Upper lobe of left lung (tissue), 6 donors: ENCODE measurements at regions not wholly inside any gene's neighbourhood (a gene's known extent, or its start where the extent isn't known, plus 50 kb on each side); places are given as distances from the start of the nearest gene placed in this dataset.
A peak's percentile ranks its signal among the peaks of the same experiment; 100 is the strongest.

Experiments
- ATAC-seq, 2 donors: fragments of 200-7000 bp; cut with Tn5 transposase; one replicate each; pipeline ENCODE4 v1.9.1; 2022; ENCODE audit warnings: mild to moderate bottlenecking in 2 of 2, moderate library complexity in 2 of 2; ENCODE audit not compliant: low FRiP score in 2 of 2
- DNase-seq, 2 donors: peaks; one replicate each; pipeline ENCODE4 v3.0.0-alpha.2; 2019 to 2020
- H3K27ac ChIP-seq, 4 donors: fragments of 200-600 bp; sonication (generic); one replicate each; pipeline ENCODE4 v1.5.1; 2016 to 2019
- H3K27me3 ChIP-seq, 4 donors: fragments of 200-600 bp; sonication (generic); one replicate each; pipeline ENCODE4 v1.5.1; 2017 to 2019
- H3K36me3 ChIP-seq, 4 donors: fragments of 200-600 bp; sonication (generic); one replicate each; pipeline ENCODE4 v1.5.1; 2016 to 2019
- H3K4me1 ChIP-seq, 4 donors: fragments of 200-600 bp; sonication (generic); one replicate each; pipeline ENCODE4 v1.5.1; 2018 to 2019
- H3K4me3 ChIP-seq, 4 donors: fragments of 200-600 bp; sonication (generic); one replicate each; pipeline ENCODE4 v1.5.1; 2017 to 2019; ENCODE audit warnings: mild to moderate bottlenecking in 2 of 4, moderate library complexity in 1 of 4
- H3K9me3 ChIP-seq, 4 donors: fragments of 200-600 bp; sonication (generic); one replicate each; pipeline ENCODE4 v1.5.1; 2018 to 2019
- EP300 ChIP-seq, 4 donors: sonication (generic); formaldehyde crosslinking; IDR thresholded peaks; one replicate each; pipeline ENCODE4 v1.5.1; 2017; ENCODE audit warnings: antibody characterized with exemption in 4 of 4, control low read depth in 2 of 4
- POLR2A ChIP-seq, 4 donors: fragments of 450-650 bp; IDR thresholded peaks; one replicate each; pipeline ENCODE4 v1.5.1; 2016 to 2017; ENCODE audit warnings: antibody characterized with exemption in 4 of 4, mild to moderate bottlenecking in 2 of 4
- POLR2AphosphoS5 ChIP-seq, 2 donors: sonication (generic); formaldehyde crosslinking; IDR thresholded peaks; one replicate each; pipeline ENCODE4 v1.5.1; 2017; ENCODE audit warnings: antibody characterized with exemption in 2 of 2
- WGBS, 2 donors: methylation state at CpG; one replicate each; pipeline ENCODE4 v1.1.5; 2017 to 2018; 5-methylcytosine and 5-hydroxymethylcytosine counted together
- TF ChIP-seq, protein P1 (sequence below), 6 experiments: fragments of 450-650 bp in 4 of 6; fragments of 200-600 bp in 2 of 6; sonication (generic) in 2 of 6; IDR thresholded peaks; one replicate each; pipeline ENCODE4 v1.5.1; 2016 to 2019; ENCODE audit warnings: antibody characterized with exemption in 6 of 6
- donor health status: DM: no; HTN: no; CAD: no; lungs with moderate emphysema.
- donor health status: DM: no; HTN: yes; CAD: no; lungs with severe emphysema.

GRCh38 chr6:140434761-140435160, 1060.3 kb upstream of the CITED2 start:
- Histone ChIP-seq H3K9me3 (peaks cover 0 to 6% (median 0%) of the 10 kb centered on the region in 4 donors), H3K4me1 (no peaks in the 10 kb centered on the region), H3K4me3 (no peak overlapping the region), H3K27ac (no peak overlapping the region), H3K27me3 (no peaks in the 10 kb centered on the region), H3K36me3 (no peaks in the 10 kb centered on the region)
- ATAC-seq (no peak), DNase-seq (no peak)
- TF ChIP-seq POLR2A (IDR thresholded peaks at IDR 0.05) = no peak

GRCh38 chr6:140433072-140433471, 1058.6 kb upstream of the CITED2 start:
- Histone ChIP-seq H3K9me3 (peaks cover 0 to 6% (median 0%) of the 10 kb centered on the region in 4 donors), H3K4me1 (no peaks in the 10 kb centered on the region), H3K36me3 (no peaks in the 10 kb centered on the region), H3K4me3 (no peak overlapping the region), H3K27me3 (no peaks in the 10 kb centered on the region), H3K27ac (no peak overlapping the region)
- ATAC-seq = no peak
- TF ChIP-seq POLR2A (IDR thresholded peaks at IDR 0.05) = no peak
- no peak for DNase-seq
- 87% methylated on average over 4 of the region's 4 CpGs for WGBS, 2 donors

GRCh38 chr6:140427842-140428241, 1053.4 kb upstream of the CITED2 start:
- Histone ChIP-seq H3K4me1 (no peaks in the 10 kb centered on the region), H3K4me3 (no peak overlapping the region), H3K36me3 (no peaks in the 10 kb centered on the region), H3K27ac (no peak overlapping the region), H3K27me3 (no peaks in the 10 kb centered on the region), H3K9me3 (no peaks in the 10 kb centered on the region)
- TF ChIP-seq, protein P1, sequence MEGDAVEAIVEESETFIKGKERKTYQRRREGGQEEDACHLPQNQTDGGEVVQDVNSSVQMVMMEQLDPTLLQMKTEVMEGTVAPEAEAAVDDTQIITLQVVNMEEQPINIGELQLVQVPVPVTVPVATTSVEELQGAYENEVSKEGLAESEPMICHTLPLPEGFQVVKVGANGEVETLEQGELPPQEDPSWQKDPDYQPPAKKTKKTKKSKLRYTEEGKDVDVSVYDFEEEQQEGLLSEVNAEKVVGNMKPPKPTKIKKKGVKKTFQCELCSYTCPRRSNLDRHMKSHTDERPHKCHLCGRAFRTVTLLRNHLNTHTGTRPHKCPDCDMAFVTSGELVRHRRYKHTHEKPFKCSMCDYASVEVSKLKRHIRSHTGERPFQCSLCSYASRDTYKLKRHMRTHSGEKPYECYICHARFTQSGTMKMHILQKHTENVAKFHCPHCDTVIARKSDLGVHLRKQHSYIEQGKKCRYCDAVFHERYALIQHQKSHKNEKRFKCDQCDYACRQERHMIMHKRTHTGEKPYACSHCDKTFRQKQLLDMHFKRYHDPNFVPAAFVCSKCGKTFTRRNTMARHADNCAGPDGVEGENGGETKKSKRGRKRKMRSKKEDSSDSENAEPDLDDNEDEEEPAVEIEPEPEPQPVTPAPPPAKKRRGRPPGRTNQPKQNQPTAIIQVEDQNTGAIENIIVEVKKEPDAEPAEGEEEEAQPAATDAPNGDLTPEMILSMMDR (IDR thresholded peaks at IDR 0.05) = no peak
- no peak for TF ChIP-seq POLR2AphosphoS5 (IDR thresholded peaks at IDR 0.05)
- TF ChIP-seq EP300 (IDR thresholded peaks at IDR 0.05) = no peak
- TF ChIP-seq POLR2A (IDR thresholded peaks at IDR 0.05) = no peak
- ATAC-seq (no peak), DNase-seq (no peak)
- WGBS, 2 donors = 73 to 79% methylated on average over 2 of the region's 2 CpGs

DNA sequence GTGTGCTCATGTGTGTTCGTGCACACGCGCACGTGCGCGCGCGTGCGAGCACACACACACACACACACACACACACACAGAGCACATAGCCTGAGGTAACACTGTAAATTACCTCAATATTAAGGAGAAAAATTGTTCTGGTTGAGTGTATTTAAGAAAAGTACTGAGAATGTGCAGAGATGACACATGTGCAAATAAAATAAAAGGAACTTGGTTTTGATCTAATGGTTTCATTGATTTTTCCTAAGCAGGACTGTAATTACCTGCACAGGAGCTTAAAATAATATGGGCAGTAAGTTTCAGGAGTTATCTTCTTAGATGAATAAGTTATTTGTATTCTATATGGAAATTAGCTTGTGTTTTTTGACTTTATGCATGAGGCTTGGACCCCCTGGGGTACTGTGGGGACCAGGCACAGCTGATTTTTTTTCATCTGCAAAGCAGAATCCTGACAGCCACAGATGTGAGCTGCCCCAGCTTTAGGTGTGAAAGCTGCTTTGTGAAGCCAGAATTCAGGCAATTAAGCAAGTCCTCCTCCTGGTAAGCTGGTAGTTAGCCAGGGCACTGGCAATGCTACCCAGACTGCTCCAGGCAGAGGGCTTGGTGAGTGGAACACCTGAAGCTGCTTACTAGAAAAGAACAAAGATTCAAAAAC, 1040.6 kb upstream of the CITED2 start:
- ATAC-seq = no peak

GRCh38 chr6:140403020-140403419, 1028.6 kb upstream of the CITED2 start:
- Histone ChIP-seq H3K4me1 (no peaks in the 10 kb centered on the region), H3K4me3 (no peak overlapping the region), H3K27ac (no peak overlapping the region), H3K36me3 (no peaks in the 10 kb centered on the region), H3K9me3 (peaks cover 0 to 6% (median 3%) of the 10 kb centered on the region in 4 donors), H3K27me3 (no peaks in the 10 kb centered on the region)
- DNase-seq = no peak
- no peak for TF ChIP-seq POLR2AphosphoS5 (IDR thresholded peaks at IDR 0.05)
- no peak for TF ChIP-seq EP300 (IDR thresholded peaks at IDR 0.05)
- TF ChIP-seq POLR2A (IDR thresholded peaks at IDR 0.05) = no peak
- TF ChIP-seq, protein P1 (IDR thresholded peaks at IDR 0.05) = no peak
- no peak for ATAC-seq

More for the DNA sequence above, 1040.6 kb upstream of the CITED2 start:
- no peaks in the 10 kb centered on the region for H3K27me3 ChIP-seq
- no peak overlapping the region for H3K4me3 ChIP-seq
- peaks cover 0 to 4% (median under 1%) of the 10 kb centered on the region in 4 donors for H3K9me3 ChIP-seq
- no peaks in the 10 kb centered on the region for H3K36me3 ChIP-seq
- no peak overlapping the region for H3K27ac ChIP-seq
- DNase-seq = peak in 1 of 2 donors; percentile 24
- H3K4me1 ChIP-seq = no peaks in the 10 kb centered on the region
- WGBS, 2 donors = 93 to 95% methylated on average over 9 of the region's 9 CpGs
- TF ChIP-seq EP300 (IDR thresholded peaks at IDR 0.05) (no peak), POLR2A (IDR thresholded peaks at IDR 0.05) (no peak), POLR2AphosphoS5 (IDR thresholded peaks at IDR 0.05) (no peak)
- TF ChIP-seq, protein P1 (IDR thresholded peaks at IDR 0.05) = no peak

DNA sequence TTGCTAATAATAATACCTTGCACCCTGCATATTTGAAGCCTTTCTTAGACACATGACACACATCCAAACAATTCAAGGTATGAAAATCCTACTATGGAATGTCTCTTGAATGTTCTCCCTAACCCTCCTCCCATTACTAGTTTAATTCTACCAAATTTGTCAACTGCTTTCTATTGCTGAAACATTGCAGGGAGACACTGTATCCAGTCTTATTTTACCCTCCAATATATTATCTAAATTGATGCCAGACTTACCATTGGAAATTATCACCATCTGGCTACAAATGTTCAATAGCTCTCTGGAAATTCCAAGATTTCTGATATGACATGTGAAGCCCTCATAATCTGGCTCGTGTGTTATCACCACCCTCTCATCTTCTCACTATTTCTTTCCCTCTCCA, 1027.3 kb upstream of the CITED2 start:
- Histone ChIP-seq H3K4me1 (no peaks in the 10 kb centered on the region), H3K27ac (no peak overlapping the region), H3K9me3 (peaks cover 0 to 6% (median 3%) of the 10 kb centered on the region in 4 donors), H3K27me3 (no peaks in the 10 kb centered on the region), H3K36me3 (no peaks in the 10 kb centered on the region), H3K4me3 (no peak overlapping the region)
- no peak for DNase-seq
- no peak for ATAC-seq
- 74 to 76% methylated on average over 1 of the region's 1 CpG for WGBS, 2 donors
- TF ChIP-seq POLR2AphosphoS5 (IDR thresholded peaks at IDR 0.05) (no peak), POLR2A (IDR thresholded peaks at IDR 0.05) (no peak), EP300 (IDR thresholded peaks at IDR 0.05) (no peak)
- TF ChIP-seq, protein P1 (IDR thresholded peaks at IDR 0.05) = no peak
